Panc1 (cell line): ENCODE measurements at regions not wholly inside any gene's neighbourhood (a gene's known extent, or its start where the extent isn't known, plus 50 kb on each side); places are given as distances from the start of the nearest gene placed in this dataset.

Source experiments
- CTCF ChIP-seq: fragments of 450-650 bp; IDR thresholded peaks from 2 replicates; pipeline ENCODE4 v1.5.1; 2017; ENCODE audit warnings: mild to moderate bottlenecking
- POLR2AphosphoS5 ChIP-seq: IDR thresholded peaks from 2 replicates; pipeline ENCODE4 v1.6.1; 2012; ENCODE audit warnings: mild to moderate bottlenecking, low read depth, low read length, moderate library complexity
- TF ChIP-seq, protein P1 (sequence below), 2 experiments: IDR thresholded peaks; 2 replicates each; pipeline ENCODE4 v1.6.1; 2011 to 2012; ENCODE audit warnings: low read depth in 2 of 2, control low read depth in 1 of 2, low read length in 1 of 2, mild to moderate bottlenecking in 1 of 2, moderate library complexity in 1 of 2; ENCODE audit not compliant: insufficient read depth in 1 of 2

GRCh38 chr6:105835373-105835772 is 250.8 kb upstream of the PRDM1 start:
- TF ChIP-seq CTCF (peak; percentile 37; the same call in 1 of the 2 replicates), POLR2AphosphoS5 (no peak)
- TF ChIP-seq, protein P1, sequence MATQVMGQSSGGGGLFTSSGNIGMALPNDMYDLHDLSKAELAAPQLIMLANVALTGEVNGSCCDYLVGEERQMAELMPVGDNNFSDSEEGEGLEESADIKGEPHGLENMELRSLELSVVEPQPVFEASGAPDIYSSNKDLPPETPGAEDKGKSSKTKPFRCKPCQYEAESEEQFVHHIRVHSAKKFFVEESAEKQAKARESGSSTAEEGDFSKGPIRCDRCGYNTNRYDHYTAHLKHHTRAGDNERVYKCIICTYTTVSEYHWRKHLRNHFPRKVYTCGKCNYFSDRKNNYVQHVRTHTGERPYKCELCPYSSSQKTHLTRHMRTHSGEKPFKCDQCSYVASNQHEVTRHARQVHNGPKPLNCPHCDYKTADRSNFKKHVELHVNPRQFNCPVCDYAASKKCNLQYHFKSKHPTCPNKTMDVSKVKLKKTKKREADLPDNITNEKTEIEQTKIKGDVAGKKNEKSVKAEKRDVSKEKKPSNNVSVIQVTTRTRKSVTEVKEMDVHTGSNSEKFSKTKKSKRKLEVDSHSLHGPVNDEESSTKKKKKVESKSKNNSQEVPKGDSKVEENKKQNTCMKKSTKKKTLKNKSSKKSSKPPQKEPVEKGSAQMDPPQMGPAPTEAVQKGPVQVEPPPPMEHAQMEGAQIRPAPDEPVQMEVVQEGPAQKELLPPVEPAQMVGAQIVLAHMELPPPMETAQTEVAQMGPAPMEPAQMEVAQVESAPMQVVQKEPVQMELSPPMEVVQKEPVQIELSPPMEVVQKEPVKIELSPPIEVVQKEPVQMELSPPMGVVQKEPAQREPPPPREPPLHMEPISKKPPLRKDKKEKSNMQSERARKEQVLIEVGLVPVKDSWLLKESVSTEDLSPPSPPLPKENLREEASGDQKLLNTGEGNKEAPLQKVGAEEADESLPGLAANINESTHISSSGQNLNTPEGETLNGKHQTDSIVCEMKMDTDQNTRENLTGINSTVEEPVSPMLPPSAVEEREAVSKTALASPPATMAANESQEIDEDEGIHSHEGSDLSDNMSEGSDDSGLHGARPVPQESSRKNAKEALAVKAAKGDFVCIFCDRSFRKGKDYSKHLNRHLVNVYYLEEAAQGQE (IDR thresholded peaks at IDR 0.05; ENCODE audit: insufficient read depth in 1 of 2, low read depth in 2 of 2, low read length in 1 of 2), result no peak
